BE2C (cell line): ENCODE measurements at regions not wholly inside any gene's neighbourhood (a gene's known extent, or its start where the extent isn't known, plus 50 kb on each side); places are given as distances from the start of the nearest gene placed in this dataset.
"Not testable (repeated sequence)": the region's sequence is repeated elsewhere in the genome, so short reads cannot be mapped to it uniquely, and the experiment has no call there.

Source experiments
- DNase-seq: peaks from one replicate; pipeline ENCODE4 v3.0.0-alpha.2; 2020
- H3K27me3 ChIP-seq: fragments of 250-450 bp; sonication (Bioruptor Pico); 2 replicates; pipeline ENCODE4 v1.5.1; 2020; ENCODE audit warnings: mild to moderate bottlenecking
- H3K36me3 ChIP-seq: fragments of 250-450 bp; sonication (Bioruptor Pico); 2 replicates; pipeline ENCODE4 v1.5.1; 2020; ENCODE audit warnings: mild to moderate bottlenecking
- H3K4me1 ChIP-seq: fragments of 250-450 bp; sonication (Bioruptor Pico); 2 replicates; pipeline ENCODE4 v1.5.1; 2020
- H3K4me3 ChIP-seq: 2 replicates; pipeline ENCODE4 v1.5.1; 2011; ENCODE audit warnings: low read depth, low read length
- H3K9me3 ChIP-seq: fragments of 250-450 bp; sonication (Bioruptor Pico); 2 replicates; pipeline ENCODE4 v1.5.1; 2020
- CTCF ChIP-seq: IDR thresholded peaks from 2 replicates; pipeline ENCODE4 v1.5.1; 2012; ENCODE audit warnings: mild to moderate bottlenecking, low read depth, low read length

- Histone ChIP-seq H3K9me3 (no peaks in the 10 kb centered on the region), H3K4me1 (no peaks in the 10 kb centered on the region), H3K36me3 (no peaks in the 10 kb centered on the region), H3K27me3 (no peaks in the 10 kb centered on the region), H3K4me3 (no peak overlapping the region)
- no peak for TF ChIP-seq CTCF
- no peak for DNase-seq
Measured at GRCh38 chr1:65625528-65625927, 167.2 kb upstream of the PDE4B start.

GRCh38 chr1:65626003-65626402, 166.7 kb upstream of the PDE4B start:
- no peak overlapping the region for H3K4me3 ChIP-seq
- no peaks in the 10 kb centered on the region for H3K4me1 ChIP-seq
- TF ChIP-seq CTCF: no peak
- H3K9me3 ChIP-seq: no peaks in the 10 kb centered on the region
- DNase-seq: no peak
- no peaks in the 10 kb centered on the region for H3K27me3 ChIP-seq
- no peaks in the 10 kb centered on the region for H3K36me3 ChIP-seq

GRCh38 chr1:65629788-65630187, 162.9 kb upstream of the PDE4B start:
- TF ChIP-seq CTCF: no peak
- DNase-seq: no peak
- no peaks in the 10 kb centered on the region for H3K36me3 ChIP-seq
- H3K4me3 ChIP-seq: no peak overlapping the region
- H3K27me3 ChIP-seq: no peaks in the 10 kb centered on the region
- H3K4me1 ChIP-seq: no peaks in the 10 kb centered on the region
- no peaks in the 10 kb centered on the region for H3K9me3 ChIP-seq

- TF ChIP-seq CTCF: no peak
- no peak for DNase-seq
Measured at GRCh38 chr1:65630855-65631254, 161.8 kb upstream of the PDE4B start.

GRCh38 chr1:65632235-65632634, 160.5 kb upstream of the PDE4B start:
- Histone ChIP-seq H3K4me1 (no peaks in the 10 kb centered on the region), H3K9me3 (no peaks in the 10 kb centered on the region), H3K4me3 (no peak overlapping the region), H3K36me3 (no peaks in the 10 kb centered on the region), H3K27me3 (no peaks in the 10 kb centered on the region)
- no peak for TF ChIP-seq CTCF
- no peak for DNase-seq

More at GRCh38 chr1:65630855-65631254, 161.8 kb upstream of the PDE4B start:
- Histone ChIP-seq H3K4me1 (no peaks in the 10 kb centered on the region), H3K9me3 (no peaks in the 10 kb centered on the region), H3K36me3 (no peaks in the 10 kb centered on the region), H3K4me3 (no peak overlapping the region), H3K27me3 (no peaks in the 10 kb centered on the region)

GRCh38 chr1:65640046-65640445, 152.6 kb upstream of the PDE4B start:
- Histone ChIP-seq H3K4me3 (no peak overlapping the region), H3K36me3 (no peaks in the 10 kb centered on the region), H3K27me3 (no peaks in the 10 kb centered on the region), H3K9me3 (no peaks in the 10 kb centered on the region), H3K4me1 (no peaks in the 10 kb centered on the region)
- DNase-seq: no peak
- no peak for TF ChIP-seq CTCF

- not testable (repeated sequence) for H3K9me3 ChIP-seq, H3K27me3 ChIP-seq, H3K36me3 ChIP-seq, DNase-seq, H3K4me3 ChIP-seq, H3K4me1 ChIP-seq
Measured at GRCh38 chr1:65649185-65649584, 143.5 kb upstream of the PDE4B start.
